H1 (cell line): ENCODE measurements at regions not wholly inside any gene's neighbourhood (a gene's known extent, or its start where the extent isn't known, plus 50 kb on each side); places are given as distances from the start of the nearest gene placed in this dataset.

ENCODE experiments used
- CTCF ChIA-PET: fragments of 300-600 bp; sonication (Branson Sonifier 250); formaldehyde crosslinking; loops from one replicate; lab custom pipeline; 2021; ENCODE audit not compliant: partially characterized antibody; lab: Charles Lee
- POLR2A ChIA-PET: fragments of 300-600 bp; sonication (Branson Sonifier 250); formaldehyde crosslinking; loops from one replicate; lab custom pipeline; 2021; ENCODE audit warnings: inconsistent platforms; ENCODE audit not compliant: partially characterized antibody; lab: Charles Lee
- DNase-seq, 2 experiments: peaks; one replicate each; pipeline versions ENCODE4 v3.0.0 to v3.0.0-alpha.2; 2010 to 2022; ENCODE audit warnings: low spot score in 2 of 2, low read depth in 1 of 2, mixed read lengths in 1 of 2
- FAIRE-seq: peaks from 2 replicates; lab custom pipeline; 2011; peaks lifted over from hg19 to GRCh38; lab: Jason Lieb, UNC
- H2AFZ ChIP-seq: 2 replicates; pipeline ENCODE4 v1.8.1; 2012; ENCODE audit warnings: low read length, inconsistent platforms
- H2AK5ac ChIP-seq: 2 replicates; pipeline ENCODE4 v1.6.1; 2013; ENCODE audit warnings: low read depth, low read length
- H2BK120ac ChIP-seq: replicated peaks from 2 replicates; pipeline ENCODE3; 2013; ENCODE audit warnings: low read depth, low read length, inconsistent platforms
- H2BK12ac ChIP-seq: 2 replicates; pipeline ENCODE4 v1.6.1; 2013; ENCODE audit warnings: low read depth, low read length
- H2BK15ac ChIP-seq: 2 replicates; pipeline ENCODE4 v1.6.1; 2013; ENCODE audit warnings: low read length
- H2BK20ac ChIP-seq: 2 replicates; pipeline ENCODE4 v1.6.1; 2013; ENCODE audit warnings: low read length
- H2BK5ac ChIP-seq: 2 replicates; pipeline ENCODE4 v1.6.1; 2013; ENCODE audit warnings: low read depth, low read length
- H3K14ac ChIP-seq: 2 replicates; pipeline ENCODE4 v1.6.1; 2013; ENCODE audit warnings: inconsistent platforms; ENCODE audit not compliant: insufficient read length
- H3K18ac ChIP-seq: 2 replicates; pipeline ENCODE4 v1.6.1; 2013; ENCODE audit warnings: low read length; ENCODE audit errors: extremely low read depth
- H3K23ac ChIP-seq: 2 replicates; pipeline ENCODE4 v1.6.1; 2013; ENCODE audit warnings: inconsistent platforms; ENCODE audit not compliant: insufficient read length
- H3K23me2 ChIP-seq: 2 replicates; pipeline ENCODE4 v1.6.1; 2013; ENCODE audit warnings: low read depth, low read length
- H3K27ac ChIP-seq: 2 replicates; pipeline ENCODE4 v1.6.1; 2011; ENCODE audit warnings: low read depth, low read length, inconsistent platforms
- H3K27me3 ChIP-seq, 4 experiments: replicated peaks in 1 of 4; 1 replicate in 1 of 4; 2 replicates in 3 of 4; pipeline versions ENCODE4 v1.6.1 to v1.8.1; 2011 to 2013; ENCODE audit warnings: low read length in 3 of 4, mild to moderate bottlenecking in 3 of 4, inconsistent platforms in 2 of 4, mixed read lengths in 2 of 4, moderate library complexity in 1 of 4; ENCODE audit not compliant: control insufficient read depth in 3 of 4, insufficient read depth in 3 of 4; ENCODE audit errors: extremely low read depth in 1 of 4
- H3K36me3 ChIP-seq, 4 experiments: 2 replicates each; pipeline versions ENCODE4 v1.6.1 to v1.8.1; 2011 to 2013; ENCODE audit warnings: mild to moderate bottlenecking in 4 of 4, low read length in 3 of 4, moderate library complexity in 2 of 4, control low read depth in 1 of 4, inconsistent platforms in 1 of 4; ENCODE audit not compliant: insufficient read depth in 4 of 4, control insufficient read depth in 2 of 4
- H3K4ac ChIP-seq: replicated peaks from 2 replicates; pipeline ENCODE3; 2013; ENCODE audit warnings: low read length, low read depth, mixed read lengths, inconsistent platforms; ENCODE audit not compliant: insufficient read length
- H3K4me1 ChIP-seq, 4 experiments: replicated peaks in 1 of 4; 1 replicate in 1 of 4; 2 replicates in 3 of 4; pipeline versions ENCODE4 v1.6.1 to v1.8.1; 2011 to 2013; ENCODE audit warnings: low read length in 3 of 4, inconsistent platforms in 2 of 4, mixed read lengths in 1 of 4; ENCODE audit not compliant: insufficient read depth in 4 of 4, control insufficient read depth in 3 of 4
- H3K4me2 ChIP-seq, 2 experiments: 2 replicates each; pipeline versions ENCODE4 v1.6.1 to v1.8.1; 2011 to 2013; ENCODE audit warnings: low read depth in 2 of 2, low read length in 2 of 2, control low read depth in 1 of 2, inconsistent platforms in 1 of 2, mild to moderate bottlenecking in 1 of 2; ENCODE audit not compliant: insufficient read depth in 1 of 2
- H3K4me3 ChIP-seq, 4 experiments: fragments of 200-600, 300-600 bp in 1 of 4; sonication (generic), shearing (Covaris generic), sonication (Bioruptor Twin) in 1 of 4; 2 replicates each; pipeline versions ENCODE4 v1.5.1 to v1.8.1; 2011 to 2016; ENCODE audit warnings: low read length in 4 of 4, low read depth in 3 of 4, control low read depth in 2 of 4, inconsistent platforms in 2 of 4, mild to moderate bottlenecking in 2 of 4, mixed read lengths in 1 of 4, moderate library complexity in 1 of 4; ENCODE audit not compliant: insufficient read depth in 2 of 4; ENCODE audit errors: extremely low read depth in 1 of 4
- H3K56ac ChIP-seq: replicated peaks from 2 replicates; pipeline ENCODE3; 2013; ENCODE audit warnings: low read depth, mild to moderate bottlenecking, mixed read lengths, low read length, inconsistent platforms; ENCODE audit not compliant: insufficient read length
- H3K79me1 ChIP-seq: 2 replicates; pipeline ENCODE4 v1.6.1; 2013; ENCODE audit warnings: low read depth, low read length, control low read depth
- H3K79me2 ChIP-seq, 2 experiments: 2 replicates each; pipeline versions ENCODE4 v1.6.1 to v1.8.1; 2012 to 2013; ENCODE audit warnings: low read length in 2 of 2, mild to moderate bottlenecking in 2 of 2, inconsistent platforms in 1 of 2; ENCODE audit not compliant: insufficient read depth in 2 of 2, control insufficient read depth in 1 of 2
- H3K9ac ChIP-seq, 4 experiments: replicated peaks in 1 of 4; 1 replicate in 1 of 4; 2 replicates in 3 of 4; pipeline versions ENCODE4 v1.6.1 to v1.8.1; 2011 to 2013; ENCODE audit warnings: low read depth in 3 of 4, low read length in 3 of 4, control low read depth in 2 of 4, mild to moderate bottlenecking in 2 of 4, moderate library complexity in 2 of 4, inconsistent platforms in 1 of 4; ENCODE audit errors: extremely low read depth in 1 of 4
- H3K9me3 ChIP-seq, 2 experiments: 2 replicates each; pipeline versions ENCODE4 v1.6.1 to v1.8.1; 2012 to 2013; ENCODE audit warnings: mild to moderate bottlenecking in 2 of 2, moderate library complexity in 2 of 2, control low read depth in 1 of 2, inconsistent platforms in 1 of 2, low read depth in 1 of 2, low read length in 1 of 2, mixed read lengths in 1 of 2; ENCODE audit not compliant: insufficient read depth in 2 of 2
- H4K20me1 ChIP-seq, 2 experiments: replicated peaks in 1 of 2; 2 replicates each; pipeline versions ENCODE3 to v1.8.1; 2011 to 2013; ENCODE audit warnings: inconsistent platforms in 2 of 2, low read length in 2 of 2, mild to moderate bottlenecking in 1 of 2; ENCODE audit not compliant: insufficient read depth in 2 of 2, control insufficient read depth in 1 of 2
- H4K5ac ChIP-seq: 2 replicates; pipeline ENCODE4 v1.6.1; 2013; ENCODE audit warnings: low read length, low read depth, mixed read lengths, inconsistent platforms; ENCODE audit not compliant: insufficient read length
- H4K8ac ChIP-seq: 2 replicates; pipeline ENCODE4 v1.8.0; 2013; ENCODE audit warnings: mild to moderate bottlenecking, moderate library complexity, low read length, inconsistent platforms; ENCODE audit not compliant: insufficient read depth; ENCODE audit errors: extremely low read depth
- H4K91ac ChIP-seq: replicated peaks from 2 replicates; pipeline ENCODE3; 2013; ENCODE audit warnings: low read length, mixed read lengths, inconsistent platforms; ENCODE audit not compliant: insufficient read length
- SIRT6 ChIP-seq: IDR thresholded peaks from one replicate; pipeline ENCODE4 v1.7.1; 2012; ENCODE audit warnings: low read length, inconsistent platforms
- TAF1 ChIP-seq: IDR thresholded peaks from 2 replicates; pipeline ENCODE4 v1.6.1; 2011; ENCODE audit warnings: mild to moderate bottlenecking, low read depth, low read length
- WGBS, 2 experiments: shearing (Covaris generic) in 1 of 2; methylation state at CpG; one replicate each; pipeline versions ENCODE4 v1.1.6 to v1.1.7; 2013 to 2015; ENCODE audit warnings: low lambda C conversion rate in 2 of 2, mixed read lengths in 2 of 2, inconsistent platforms in 1 of 2, low coverage in 1 of 2, missing lambda C conversion rate in 1 of 2; ENCODE audit not compliant: insufficient replicate concordance in 2 of 2, insufficient coverage in 1 of 2, insufficient read length in 1 of 2; ENCODE audit errors: extremely low coverage in 1 of 2, missing lambda C conversion rate in 1 of 2; 5-methylcytosine and 5-hydroxymethylcytosine counted together

DNA sequence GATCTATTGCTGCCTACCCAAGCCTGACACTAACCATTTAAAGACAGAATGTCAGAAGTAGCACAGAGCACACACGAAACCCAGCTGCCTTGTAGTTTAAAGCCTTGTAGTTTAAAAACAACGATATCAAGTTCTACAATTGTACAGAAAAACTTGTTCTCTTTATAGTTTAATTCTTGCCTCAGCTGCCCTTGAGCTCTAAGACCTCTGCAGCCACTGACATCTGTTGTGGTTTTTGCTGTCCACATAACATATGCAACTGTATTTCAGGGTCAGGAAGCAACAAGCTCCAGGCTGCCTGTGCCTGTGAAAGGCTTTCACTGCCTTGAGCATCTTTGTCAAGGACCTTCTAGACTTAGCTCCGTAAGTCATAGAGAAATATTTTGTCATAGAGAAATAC is 227.2 kb downstream of the SPCS3 start:
- no peak overlapping the region for H4K8ac ChIP-seq
- H3K4me3 ChIP-seq, result no peak overlapping the region
- 93% methylated on average over 3 of the region's 3 CpGs; no CpG with 5 or more reads in 1 of the 2 experiments for WGBS, 2 experiments
- H3K27me3 ChIP-seq, result no peaks in the 10 kb centered on the region
- H3K79me1 ChIP-seq, result no peaks in the 10 kb centered on the region
- no peaks in the 10 kb centered on the region for H4K20me1 ChIP-seq
- no peak overlapping the region for H3K4ac ChIP-seq
- no peak overlapping the region for H2AK5ac ChIP-seq
- H3K23ac ChIP-seq, result no peak overlapping the region
- no peaks in the 10 kb centered on the region for H3K79me2 ChIP-seq
- H2BK120ac ChIP-seq, result no peak overlapping the region
- no peak overlapping the region for H2BK20ac ChIP-seq
- H3K36me3 ChIP-seq, result no peaks in the 10 kb centered on the region
- no peak overlapping the region for H3K14ac ChIP-seq
- H3K9me3 ChIP-seq, result no peaks in the 10 kb centered on the region
- no peak overlapping the region for H2AFZ ChIP-seq
- no peak overlapping the region for H3K4me2 ChIP-seq
- POLR2A ChIA-PET, result no interaction called here
- no peak overlapping the region for H3K9ac ChIP-seq
- no peak overlapping the region for H2BK5ac ChIP-seq
- no peaks in the 10 kb centered on the region for H3K23me2 ChIP-seq
- no peak overlapping the region for H3K56ac ChIP-seq
- no peak for TF ChIP-seq TAF1
- TF ChIP-seq SIRT6, result no peak
- FAIRE-seq, result no peak
- CTCF ChIA-PET, result interaction anchor here (0.7 to 1.1 kb wide), 2 partner anchors 88 to 170 kb away, joined by 3 read pairs; no protein-coding TSS in a partner anchor
- no peak overlapping the region for H2BK12ac ChIP-seq
- no peak overlapping the region for H4K91ac ChIP-seq
- no peak overlapping the region for H3K27ac ChIP-seq
- H4K5ac ChIP-seq, result no peak overlapping the region
- no peak overlapping the region for H3K18ac ChIP-seq
- H2BK15ac ChIP-seq, result no peak overlapping the region
- no peak for DNase-seq
- no peaks in the 10 kb centered on the region for H3K4me1 ChIP-seq
